GM12872 (cell line): ENCODE measurements at regions not wholly inside any gene's neighbourhood (a gene's known extent, or its start where the extent isn't known, plus 50 kb on each side); places are given as distances from the start of the nearest gene placed in this dataset.

Experiments
- TF ChIP-seq, protein P1 (sequence below): IDR thresholded peaks from 3 replicates; pipeline ENCODE4 v1.5.1; 2011; ENCODE audit warnings: low read depth, mild to moderate bottlenecking, low read length, moderate library complexity; ENCODE audit not compliant: insufficient read depth

DNA sequence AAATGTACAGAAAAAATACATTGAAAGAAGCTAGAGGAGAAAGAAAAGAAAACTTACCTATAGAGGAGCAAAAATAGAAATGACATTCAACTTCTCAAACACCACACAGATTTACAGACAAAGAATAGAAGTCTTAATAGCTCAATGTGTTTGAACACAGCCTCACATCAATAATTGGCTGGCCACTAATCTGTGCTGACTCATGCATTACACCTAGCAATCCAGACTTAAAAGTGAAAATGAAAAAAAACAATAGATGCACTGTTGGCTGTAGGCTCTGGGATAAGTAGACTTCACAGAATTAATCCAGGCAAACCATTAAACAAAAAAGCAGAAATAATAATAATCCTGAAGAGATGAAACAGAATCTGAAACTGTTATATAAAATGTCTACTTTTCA lies 961.3 kb upstream of the CELF4 start:
- TF ChIP-seq, protein P1, sequence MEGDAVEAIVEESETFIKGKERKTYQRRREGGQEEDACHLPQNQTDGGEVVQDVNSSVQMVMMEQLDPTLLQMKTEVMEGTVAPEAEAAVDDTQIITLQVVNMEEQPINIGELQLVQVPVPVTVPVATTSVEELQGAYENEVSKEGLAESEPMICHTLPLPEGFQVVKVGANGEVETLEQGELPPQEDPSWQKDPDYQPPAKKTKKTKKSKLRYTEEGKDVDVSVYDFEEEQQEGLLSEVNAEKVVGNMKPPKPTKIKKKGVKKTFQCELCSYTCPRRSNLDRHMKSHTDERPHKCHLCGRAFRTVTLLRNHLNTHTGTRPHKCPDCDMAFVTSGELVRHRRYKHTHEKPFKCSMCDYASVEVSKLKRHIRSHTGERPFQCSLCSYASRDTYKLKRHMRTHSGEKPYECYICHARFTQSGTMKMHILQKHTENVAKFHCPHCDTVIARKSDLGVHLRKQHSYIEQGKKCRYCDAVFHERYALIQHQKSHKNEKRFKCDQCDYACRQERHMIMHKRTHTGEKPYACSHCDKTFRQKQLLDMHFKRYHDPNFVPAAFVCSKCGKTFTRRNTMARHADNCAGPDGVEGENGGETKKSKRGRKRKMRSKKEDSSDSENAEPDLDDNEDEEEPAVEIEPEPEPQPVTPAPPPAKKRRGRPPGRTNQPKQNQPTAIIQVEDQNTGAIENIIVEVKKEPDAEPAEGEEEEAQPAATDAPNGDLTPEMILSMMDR = no peak

DNA sequence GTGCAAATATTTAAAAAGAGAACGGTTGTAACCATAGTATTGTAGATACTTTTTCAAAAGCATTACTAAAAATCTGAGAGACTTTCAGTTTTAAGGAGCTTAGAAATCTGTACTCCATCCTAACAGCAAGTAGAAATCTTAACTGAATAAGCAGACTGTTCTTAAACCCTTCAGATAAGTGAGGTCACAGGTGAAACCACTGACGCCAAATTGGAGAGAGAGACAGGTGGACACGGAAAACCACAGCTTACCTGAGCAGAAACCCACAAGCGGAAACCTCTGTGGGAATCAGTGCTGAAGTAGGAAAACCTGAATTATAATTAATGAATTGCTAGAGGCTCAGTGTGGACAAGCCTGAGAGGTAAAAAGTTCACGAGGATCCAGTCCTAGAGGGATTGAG lies 959.4 kb upstream of the CELF4 start:
- TF ChIP-seq, protein P1 = no peak

DNA sequence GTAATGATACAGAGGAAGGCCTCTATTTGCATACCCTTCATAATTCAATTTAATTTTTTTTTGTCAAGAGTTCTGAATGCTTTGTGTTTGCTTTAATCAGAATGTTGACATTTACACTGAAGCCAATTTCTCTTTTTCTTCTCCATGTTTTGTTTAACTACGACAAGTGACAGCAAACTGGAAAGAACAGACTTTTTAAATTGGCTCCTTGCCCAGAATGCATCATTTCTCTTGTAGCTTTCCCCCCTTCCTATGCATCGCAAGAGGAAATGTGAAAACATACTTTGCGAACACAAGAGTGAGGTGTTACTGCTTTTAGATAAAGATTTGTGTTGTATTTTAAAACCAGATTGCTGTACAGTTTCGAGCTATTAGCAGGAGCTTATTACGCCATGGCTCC lies 955.2 kb upstream of the CELF4 start:
- TF ChIP-seq, protein P1 = no peak

DNA sequence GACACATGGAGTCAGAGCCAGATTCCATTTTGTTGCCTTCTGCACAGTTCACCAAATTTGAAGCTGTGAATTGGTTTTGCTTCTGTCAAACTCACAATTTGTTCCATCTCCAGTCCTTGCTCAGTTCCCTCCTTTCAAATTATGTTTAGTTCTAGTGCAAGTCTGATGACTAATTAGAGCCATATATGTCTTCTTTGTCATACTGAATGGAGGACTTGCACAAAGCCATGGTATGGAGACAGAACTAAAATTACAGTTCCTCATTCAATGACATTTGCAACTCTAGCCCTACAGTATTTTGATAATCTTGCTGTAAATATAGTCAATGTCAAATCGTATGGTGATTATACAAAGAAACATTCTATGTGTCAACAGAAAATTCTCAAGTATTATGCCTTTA lies 936.9 kb upstream of the CELF4 start:
- TF ChIP-seq, protein P1 = no peak

DNA sequence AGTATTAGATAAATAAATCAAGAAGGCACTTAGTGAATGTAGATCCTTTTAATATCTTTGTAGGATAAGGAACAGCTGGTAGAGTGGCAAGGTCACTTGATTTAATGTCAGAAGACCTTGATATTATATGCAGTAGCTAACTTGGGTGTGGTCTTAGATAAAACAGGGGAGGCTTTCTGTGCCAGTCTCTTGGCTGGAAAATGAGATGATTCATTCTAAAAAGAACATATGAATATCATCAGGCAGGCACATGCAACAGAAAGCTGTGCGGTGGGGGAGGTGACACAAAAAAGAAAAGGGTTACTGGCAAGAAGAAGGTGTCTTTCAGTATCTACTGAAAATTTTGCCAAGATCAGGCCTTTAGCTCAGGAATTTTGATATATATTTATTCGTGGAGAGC lies 931.7 kb upstream of the CELF4 start:
- TF ChIP-seq, protein P1 = no peak

DNA sequence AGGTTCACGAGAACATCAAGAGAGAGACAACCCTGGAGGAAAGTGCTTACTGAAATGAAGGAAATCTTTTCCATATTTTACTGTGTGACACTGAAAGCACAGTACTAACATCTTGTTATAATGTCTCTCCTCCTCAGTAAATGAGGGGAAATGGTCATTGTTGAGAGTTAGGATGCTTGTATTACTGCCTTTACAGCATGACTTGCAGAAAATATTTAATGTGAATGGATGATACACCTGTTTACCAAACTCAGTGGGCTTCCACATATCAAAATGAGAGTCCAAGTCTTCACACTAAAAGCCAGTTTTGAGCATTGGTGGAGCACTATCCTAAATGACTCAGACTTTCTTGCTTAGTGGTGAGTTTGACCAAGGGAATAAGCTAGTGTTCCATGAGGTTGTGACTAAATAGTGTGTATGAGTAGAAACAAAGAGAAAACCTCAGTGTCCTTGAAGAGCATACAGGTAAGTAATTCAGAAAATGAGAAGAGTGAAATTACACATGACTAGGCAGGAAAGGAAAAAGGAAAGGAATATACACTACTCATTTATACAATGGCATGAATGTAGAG lies 930.7 kb upstream of the CELF4 start:
- TF ChIP-seq, protein P1 = no peak

DNA sequence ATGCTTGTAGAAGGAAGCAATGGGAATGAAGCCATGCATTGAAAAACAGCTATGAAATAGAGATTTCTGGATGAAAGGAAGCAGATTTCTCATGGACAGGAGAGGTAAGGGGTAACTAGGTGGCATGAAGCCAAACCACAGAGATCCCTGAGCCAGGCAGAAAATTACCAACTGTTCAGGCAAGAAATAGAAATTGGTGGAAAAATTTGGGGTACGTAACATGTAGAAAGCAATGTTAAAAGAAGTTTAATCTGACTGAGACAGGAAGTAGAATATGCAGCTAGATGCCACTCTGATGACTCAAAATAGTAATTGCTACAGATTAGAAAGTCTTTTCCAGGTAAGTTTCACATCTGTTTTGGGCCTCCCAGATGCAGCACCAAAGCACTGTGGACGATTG lies 928.5 kb upstream of the CELF4 start:
- TF ChIP-seq, protein P1 = no peak
